RWPE1 (cell line): ENCODE measurements at regions not wholly inside any gene's neighbourhood (a gene's known extent, or its start where the extent isn't known, plus 50 kb on each side); places are given as distances from the start of the nearest gene placed in this dataset.

ENCODE experiments used
- CTCF ChIA-PET: fragments of 350-600 bp; sonication (Branson Sonifier 250); formaldehyde crosslinking; extraction: SDS; loops from one replicate; lab custom pipeline; 2021; lab: Yijun Ruan, JAX
- POLR2A ChIA-PET: fragments of 400-600 bp; formaldehyde crosslinking; extraction: SDS; loops from one replicate; lab custom pipeline; 2020; ENCODE audit warnings: antibody characterized with exemption; ENCODE audit not compliant: low non-redundant PET; lab: Yijun Ruan, JAX
- DNase-seq: peaks from one replicate; pipeline ENCODE4 v3.0.0; 2012; ENCODE audit warnings: low spot score
- H3K27ac ChIP-seq: fragments of 450-650 bp; 2 replicates; pipeline ENCODE4 v1.5.1; 2017
- TF ChIP-seq, protein P1 (sequence below): fragments of 450-650 bp; conservative IDR thresholded peaks from 2 replicates; pipeline ENCODE4 v1.5.1; 2017; ENCODE audit warnings: low read depth, mild to moderate bottlenecking

DNA sequence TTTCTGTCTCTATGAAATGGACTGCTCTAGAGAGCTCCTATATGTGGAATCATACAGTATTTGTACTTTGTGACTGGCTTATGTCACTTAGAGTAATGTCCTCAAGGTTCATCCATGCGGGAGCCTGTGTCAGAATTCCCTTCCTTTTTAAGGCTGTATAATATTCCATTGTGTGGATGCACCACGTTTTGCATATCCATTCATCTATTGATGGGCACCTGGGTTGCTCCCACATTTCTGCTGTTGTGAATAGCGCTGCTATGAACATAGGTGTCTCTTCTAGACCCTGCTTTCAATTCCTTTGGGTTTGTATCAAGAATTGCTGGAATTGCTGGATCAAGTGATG is 155.4 kb downstream of the BMP7 start:
- H3K27ac ChIP-seq: no peak overlapping the region
- TF ChIP-seq, protein P1, sequence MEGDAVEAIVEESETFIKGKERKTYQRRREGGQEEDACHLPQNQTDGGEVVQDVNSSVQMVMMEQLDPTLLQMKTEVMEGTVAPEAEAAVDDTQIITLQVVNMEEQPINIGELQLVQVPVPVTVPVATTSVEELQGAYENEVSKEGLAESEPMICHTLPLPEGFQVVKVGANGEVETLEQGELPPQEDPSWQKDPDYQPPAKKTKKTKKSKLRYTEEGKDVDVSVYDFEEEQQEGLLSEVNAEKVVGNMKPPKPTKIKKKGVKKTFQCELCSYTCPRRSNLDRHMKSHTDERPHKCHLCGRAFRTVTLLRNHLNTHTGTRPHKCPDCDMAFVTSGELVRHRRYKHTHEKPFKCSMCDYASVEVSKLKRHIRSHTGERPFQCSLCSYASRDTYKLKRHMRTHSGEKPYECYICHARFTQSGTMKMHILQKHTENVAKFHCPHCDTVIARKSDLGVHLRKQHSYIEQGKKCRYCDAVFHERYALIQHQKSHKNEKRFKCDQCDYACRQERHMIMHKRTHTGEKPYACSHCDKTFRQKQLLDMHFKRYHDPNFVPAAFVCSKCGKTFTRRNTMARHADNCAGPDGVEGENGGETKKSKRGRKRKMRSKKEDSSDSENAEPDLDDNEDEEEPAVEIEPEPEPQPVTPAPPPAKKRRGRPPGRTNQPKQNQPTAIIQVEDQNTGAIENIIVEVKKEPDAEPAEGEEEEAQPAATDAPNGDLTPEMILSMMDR: no peak
- DNase-seq: no peak
- POLR2A ChIA-PET: interaction anchor here (0.7 kb wide), 1 partner anchor 12 kb away, joined by 3 read pairs; no protein-coding TSS in a partner anchor
- CTCF ChIA-PET: no interaction called here

DNA sequence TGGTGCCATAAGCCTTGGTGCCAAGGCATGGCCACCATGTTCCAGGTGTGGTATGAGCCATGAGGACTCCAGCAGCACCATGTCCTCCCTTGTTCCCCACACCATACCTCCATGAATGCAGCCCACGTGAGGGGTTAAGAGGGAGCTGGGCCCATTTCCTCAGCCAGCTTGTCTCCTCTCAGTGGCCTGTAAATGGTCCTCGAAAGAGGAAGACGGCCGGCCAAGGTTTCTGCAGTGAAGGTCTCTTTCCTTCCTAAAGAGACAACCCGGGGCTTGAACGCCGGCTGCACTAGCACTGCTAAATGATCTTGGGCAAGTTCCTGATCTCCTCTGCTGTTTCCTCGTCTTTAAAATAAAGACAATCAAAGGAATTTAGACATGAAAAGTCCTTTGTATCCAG is 154.0 kb downstream of the BMP7 start:
- ChIA-PET POLR2A (no interaction called here), CTCF (no interaction called here)
- DNase-seq: no peak
- H3K27ac ChIP-seq: no peak overlapping the region
- TF ChIP-seq, protein P1: no peak

DNA sequence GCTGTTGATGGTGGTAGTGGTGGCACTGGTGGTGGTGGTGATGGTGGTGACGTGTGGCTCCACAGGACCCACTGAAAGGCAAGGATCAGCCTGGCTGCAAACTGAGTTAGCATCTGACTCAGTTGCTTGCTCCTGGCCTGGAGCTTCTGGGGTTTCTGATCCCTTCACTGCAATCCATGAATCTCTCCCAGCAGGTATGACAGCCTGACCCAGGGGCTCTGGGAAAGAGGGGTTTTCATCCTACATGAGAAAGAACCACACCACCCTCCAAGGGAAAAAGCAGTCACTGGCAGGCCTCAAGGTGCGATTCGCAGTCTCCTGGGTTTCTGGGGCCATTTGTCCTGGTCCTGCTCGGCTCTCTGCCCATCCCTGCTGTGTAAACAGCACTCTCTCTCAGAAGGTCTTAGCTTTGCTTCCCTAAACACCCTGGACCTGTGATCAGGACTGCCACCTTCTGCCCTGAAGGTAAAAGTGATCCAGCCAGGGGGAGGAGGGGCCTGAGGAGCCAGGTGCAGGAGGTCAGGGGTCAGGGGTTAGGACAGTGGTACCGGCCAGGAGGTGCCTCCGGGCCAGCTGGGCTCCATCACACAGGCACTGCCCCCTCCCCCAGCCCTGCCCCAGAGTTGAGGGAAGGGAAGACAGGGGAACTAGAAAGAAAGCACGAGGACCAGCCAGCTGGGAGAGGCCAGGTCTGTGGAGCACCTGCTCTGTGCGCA is 152.0 kb downstream of the BMP7 start:
- DNase-seq: no peak
- TF ChIP-seq, protein P1: no peak
- ChIA-PET POLR2A (no interaction called here), CTCF (interaction anchor here (0.6 to 0.7 kb wide), 2 partner anchors 235 to 450 kb away, joined by 3 read pairs; no protein-coding TSS in a partner anchor)
- H3K27ac ChIP-seq: no peak overlapping the region

DNA sequence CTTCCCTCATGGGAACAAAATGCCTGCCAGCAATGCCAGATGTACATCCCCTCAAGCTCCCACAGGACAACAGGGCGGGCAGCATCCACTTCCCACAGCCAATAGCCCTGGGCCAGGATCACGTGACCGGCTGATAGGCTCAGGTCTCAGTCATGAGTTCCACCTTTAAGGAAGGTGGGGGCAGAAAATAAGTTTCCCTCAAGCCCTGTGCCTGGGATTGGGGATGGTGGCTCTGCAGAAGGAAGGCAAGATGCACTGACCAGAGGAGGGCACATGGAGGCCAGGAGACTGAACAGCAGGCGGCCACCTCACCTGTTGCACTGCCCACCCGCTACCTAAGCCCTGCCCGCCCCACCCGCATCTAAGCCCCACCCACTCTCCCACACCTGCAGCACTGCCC is 149.1 kb downstream of the BMP7 start:
- H3K27ac ChIP-seq: no peak overlapping the region
- ChIA-PET POLR2A (no interaction called here), CTCF (no interaction called here)
- DNase-seq: no peak
- TF ChIP-seq, protein P1: no peak

DNA sequence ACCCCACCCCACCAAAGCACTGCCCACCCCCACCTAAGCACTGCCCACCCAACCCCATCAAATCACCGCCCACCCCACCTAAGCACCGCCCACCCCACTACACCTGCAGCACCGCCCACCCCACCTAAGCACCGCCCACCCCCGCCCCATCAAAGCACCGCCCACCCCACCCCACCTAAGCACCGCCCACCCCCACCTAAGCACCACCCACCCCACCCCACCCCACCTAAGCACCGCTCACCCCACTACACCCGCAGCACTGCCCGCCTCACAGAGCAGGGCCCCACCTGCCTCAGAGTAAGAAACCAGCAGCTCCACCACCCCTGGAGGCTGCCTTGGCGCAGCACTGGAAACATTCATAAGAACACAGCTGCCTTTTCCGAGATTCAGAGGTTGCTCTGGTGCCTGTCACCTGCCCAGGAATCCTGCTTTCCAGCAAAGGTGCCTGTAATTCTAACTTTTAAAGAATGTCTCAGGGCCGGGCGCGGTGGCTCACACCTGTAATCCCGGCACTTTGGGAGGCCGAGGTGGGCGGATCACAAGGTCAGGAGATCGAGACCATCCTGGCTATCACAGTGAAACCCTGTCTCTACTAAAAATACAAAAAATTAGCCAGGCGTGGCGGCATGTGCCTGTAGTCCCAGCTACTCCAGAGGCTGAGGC is 148.2 kb downstream of the BMP7 start:
- no peak for DNase-seq
- no peak overlapping the region for H3K27ac ChIP-seq
- TF ChIP-seq, protein P1: no peak
- ChIA-PET CTCF (interaction anchor here (1.0 kb wide), 1 partner anchor 67 kb away, joined by 3 read pairs; no protein-coding TSS in a partner anchor), POLR2A (no interaction called here)
